GM23338 (cell line): ENCODE measurements at regions not wholly inside any gene's neighbourhood (a gene's known extent, or its start where the extent isn't known, plus 50 kb on each side); places are given as distances from the start of the nearest gene placed in this dataset.

ENCODE experiments used
- ATAC-seq: fragments of 200-7000 bp; cut with Tn5 transposase; 3 replicates; pipeline ENCODE4 v1.9.1; 2020
- DNase-seq: peaks from one replicate; pipeline ENCODE4 v3.0.0-alpha.2; 2015; ENCODE audit warnings: low spot score
- H2AFZ ChIP-seq: fragments of 200-600 bp; sonication (generic); 2 replicates; pipeline ENCODE4 v1.8.0; 2016; ENCODE audit warnings: antibody characterized with exemption, mild to moderate bottlenecking, moderate library complexity
- H3F3A ChIP-seq: fragments of 200-600 bp; sonication (generic); replicated peaks from 2 replicates; pipeline ENCODE4 v1.8.0; 2017; ENCODE audit warnings: antibody characterized with exemption, mixed run types, low read depth
- H3K27ac ChIP-seq: fragments of 200-600 bp; sonication (generic); 2 replicates; pipeline ENCODE4 v1.6.1; 2016; ENCODE audit warnings: low read depth
- H3K27me3 ChIP-seq: fragments of 200-600 bp; sonication (generic); 2 replicates; pipeline ENCODE4 v1.8.0; 2016; ENCODE audit warnings: mild to moderate bottlenecking, mixed run types, moderate library complexity; ENCODE audit not compliant: insufficient read depth
- H3K36me3 ChIP-seq: fragments of 200-600 bp; sonication (generic); 2 replicates; pipeline ENCODE4 v1.8.0; 2016; ENCODE audit warnings: mild to moderate bottlenecking; ENCODE audit not compliant: insufficient read depth
- H3K4me1 ChIP-seq: fragments of 200-600 bp; sonication (generic); 2 replicates; pipeline ENCODE4 v1.8.0; 2016; ENCODE audit warnings: mild to moderate bottlenecking, moderate library complexity; ENCODE audit not compliant: insufficient read depth
- H3K4me2 ChIP-seq: fragments of 200-600 bp; sonication (generic); 2 replicates; pipeline ENCODE4 v1.7.1; 2017; ENCODE audit warnings: mixed run types
- H3K4me3 ChIP-seq: fragments of 200-600 bp; sonication (generic); 2 replicates; pipeline ENCODE4 v1.6.1; 2016; ENCODE audit warnings: mixed run types
- H3K79me2 ChIP-seq: fragments of 200-600 bp; sonication (generic); replicated peaks from 2 replicates; pipeline ENCODE4 v1.8.0; 2017; ENCODE audit warnings: mild to moderate bottlenecking; ENCODE audit not compliant: insufficient read depth
- H3K9me2 ChIP-seq: fragments of 200-600 bp; sonication (generic); 2 replicates; pipeline ENCODE4 v1.8.0; 2017; ENCODE audit not compliant: insufficient read depth
- H4K20me1 ChIP-seq: fragments of 200-600 bp; sonication (generic); replicated peaks from 2 replicates; pipeline ENCODE4 v1.8.0; 2017; ENCODE audit warnings: mild to moderate bottlenecking; ENCODE audit not compliant: insufficient read depth
- H3K27ac Mint-ChIP-seq: 2 replicates; pipeline ENCODE4 v1.8.0; 2020; ENCODE audit warnings: inconsistent platforms, mild to moderate bottlenecking, moderate library complexity, mixed read lengths
- H3K27me3 Mint-ChIP-seq: 3 replicates; pipeline ENCODE4 v1.8.0; 2022; ENCODE audit warnings: low read depth, mild to moderate bottlenecking, moderate library complexity, mixed read lengths, inconsistent platforms; ENCODE audit not compliant: insufficient read depth, poor library complexity
- H3K36me3 Mint-ChIP-seq: 3 replicates; pipeline ENCODE4 v1.8.0; 2021; ENCODE audit warnings: low read depth, mild to moderate bottlenecking, inconsistent platforms, moderate library complexity, mixed read lengths
- H3K4me1 Mint-ChIP-seq: 3 replicates; pipeline ENCODE4 v1.8.0; 2020; ENCODE audit warnings: mild to moderate bottlenecking, inconsistent platforms, mixed read lengths
- H3K4me3 Mint-ChIP-seq: 3 replicates; pipeline ENCODE4 v1.8.0; 2021; ENCODE audit warnings: moderate library complexity, mild to moderate bottlenecking, inconsistent platforms, mixed read lengths
- H3K9me3 Mint-ChIP-seq: 3 replicates; pipeline ENCODE4 v1.8.0; 2020; ENCODE audit warnings: moderate library complexity, mild to moderate bottlenecking, inconsistent platforms, mixed read lengths
- CREB1 ChIP-seq: fragments of 250-450 bp; sonication (Bioruptor Pico); IDR thresholded peaks from 2 replicates; pipeline ENCODE4 v1.5.0; 2020; ENCODE audit warnings: low read depth, mild to moderate bottlenecking, moderate library complexity
- EZH2 ChIP-seq: fragments of 200-600 bp; sonication (generic); IDR thresholded peaks from one replicate; pipeline ENCODE4 v1.8.0; 2017; ENCODE audit warnings: antibody characterized with exemption, mild to moderate bottlenecking, low read depth; ENCODE audit not compliant: unreplicated experiment
- EZH2phosphoT487 ChIP-seq: fragments of 200-600 bp; sonication (generic); IDR thresholded peaks from one replicate; pipeline ENCODE4 v1.8.1; 2018; ENCODE audit warnings: antibody characterized with exemption; ENCODE audit not compliant: unreplicated experiment
- JUNB ChIP-seq: IDR thresholded peaks from one replicate; pipeline ENCODE4 v1.6.1; 2016; ENCODE audit warnings: antibody characterized with exemption; ENCODE audit not compliant: unreplicated experiment
- NANOG ChIP-seq: IDR thresholded peaks from 2 replicates; pipeline ENCODE4 v1.6.1; 2016; ENCODE audit warnings: antibody characterized with exemption, borderline replicate concordance
- POLR2AphosphoS5 ChIP-seq: IDR thresholded peaks from 2 replicates; pipeline ENCODE4 v1.6.1; 2016; ENCODE audit warnings: antibody characterized with exemption, low read depth
- STAT1 ChIP-seq: IDR thresholded peaks from one replicate; pipeline ENCODE4 v1.6.1; 2016; ENCODE audit warnings: antibody characterized with exemption; ENCODE audit not compliant: unreplicated experiment
- ZNF114 ChIP-seq: fragments of 250-450 bp; sonication (Bioruptor Pico); IDR thresholded peaks from 2 replicates; pipeline ENCODE4 v1.5.0; 2020; ENCODE audit warnings: mild to moderate bottlenecking, moderate library complexity
- ZNF331 ChIP-seq: fragments of 250-450 bp; sonication (Bioruptor Pico); IDR thresholded peaks from 2 replicates; pipeline ENCODE4 v1.5.0; 2020; ENCODE audit warnings: low read depth, mild to moderate bottlenecking, moderate library complexity
- TF ChIP-seq, protein P1 (sequence below): IDR thresholded peaks from 2 replicates; pipeline ENCODE4 v1.6.1; 2016; ENCODE audit warnings: antibody characterized with exemption
- TF ChIP-seq, protein P2 (sequence below): fragments of 250-450 bp; sonication (Bioruptor Pico); IDR thresholded peaks from 2 replicates; pipeline ENCODE4 v1.5.0; 2020; ENCODE audit warnings: mild to moderate bottlenecking, moderate library complexity
- TF ChIP-seq, protein P3 (sequence below): IDR thresholded peaks from one replicate; pipeline ENCODE4 v1.6.1; 2018; ENCODE audit warnings: antibody characterized with exemption; ENCODE audit not compliant: unreplicated experiment
- TF ChIP-seq, protein P4 (sequence below), 2 experiments: fragments of 200-600 bp in 1 of 2; sonication (generic) in 1 of 2; conservative IDR thresholded peaks; 2 replicates each; pipeline versions ENCODE4 v1.5.1 to v1.6.1; 2016 to 2017; ENCODE audit warnings: antibody characterized with exemption in 2 of 2, low read depth in 2 of 2, mild to moderate bottlenecking in 2 of 2, moderate library complexity in 1 of 2

DNA sequence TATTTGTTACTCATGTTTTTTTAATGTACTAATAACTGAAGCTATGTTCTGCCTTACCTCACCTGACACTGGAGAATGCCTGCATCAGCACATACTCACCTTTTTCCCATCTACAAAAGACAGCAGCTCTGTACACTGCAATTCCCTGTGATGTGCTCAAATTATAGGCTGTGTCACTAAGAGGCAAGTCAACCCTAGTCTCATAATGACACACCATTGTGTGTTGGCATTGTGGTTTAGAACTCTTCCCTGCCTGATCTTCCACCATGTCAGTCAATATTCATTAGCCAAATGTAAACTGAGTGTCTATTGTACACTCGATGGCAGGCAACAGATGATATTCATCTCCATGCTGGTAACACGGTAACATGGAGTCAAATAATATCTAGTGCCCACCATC, 332.1 kb upstream of the TCF4 start:
- Histone ChIP-seq H3F3A (no peaks in the 10 kb centered on the region), H3K36me3 (peaks cover 5% of the 10 kb centered on the region), H3K9me2 (peaks cover 14% of the 10 kb centered on the region), H3K27ac (no peak overlapping the region), H3K4me1 (no peaks in the 10 kb centered on the region), H3K79me2 (no peaks in the 10 kb centered on the region), H4K20me1 (no peaks in the 10 kb centered on the region), H3K4me3 (no peak overlapping the region), H3K4me2 (no peak overlapping the region), H3K27me3 (no peaks in the 10 kb centered on the region), H2AFZ (no peak overlapping the region)
- TF ChIP-seq NANOG (no peak), STAT1 (no peak), ZNF331 (CRISPR knock-in tag) (no peak), EZH2 (no peak), EZH2phosphoT487 (no peak), POLR2AphosphoS5 (no peak), CREB1 (CRISPR knock-in tag) (no peak), ZNF114 (CRISPR knock-in tag) (no peak), JUNB (no peak)
- TF ChIP-seq, protein P1, sequence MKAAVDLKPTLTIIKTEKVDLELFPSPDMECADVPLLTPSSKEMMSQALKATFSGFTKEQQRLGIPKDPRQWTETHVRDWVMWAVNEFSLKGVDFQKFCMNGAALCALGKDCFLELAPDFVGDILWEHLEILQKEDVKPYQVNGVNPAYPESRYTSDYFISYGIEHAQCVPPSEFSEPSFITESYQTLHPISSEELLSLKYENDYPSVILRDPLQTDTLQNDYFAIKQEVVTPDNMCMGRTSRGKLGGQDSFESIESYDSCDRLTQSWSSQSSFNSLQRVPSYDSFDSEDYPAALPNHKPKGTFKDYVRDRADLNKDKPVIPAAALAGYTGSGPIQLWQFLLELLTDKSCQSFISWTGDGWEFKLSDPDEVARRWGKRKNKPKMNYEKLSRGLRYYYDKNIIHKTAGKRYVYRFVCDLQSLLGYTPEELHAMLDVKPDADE = no peak
- TF ChIP-seq, protein P2, sequence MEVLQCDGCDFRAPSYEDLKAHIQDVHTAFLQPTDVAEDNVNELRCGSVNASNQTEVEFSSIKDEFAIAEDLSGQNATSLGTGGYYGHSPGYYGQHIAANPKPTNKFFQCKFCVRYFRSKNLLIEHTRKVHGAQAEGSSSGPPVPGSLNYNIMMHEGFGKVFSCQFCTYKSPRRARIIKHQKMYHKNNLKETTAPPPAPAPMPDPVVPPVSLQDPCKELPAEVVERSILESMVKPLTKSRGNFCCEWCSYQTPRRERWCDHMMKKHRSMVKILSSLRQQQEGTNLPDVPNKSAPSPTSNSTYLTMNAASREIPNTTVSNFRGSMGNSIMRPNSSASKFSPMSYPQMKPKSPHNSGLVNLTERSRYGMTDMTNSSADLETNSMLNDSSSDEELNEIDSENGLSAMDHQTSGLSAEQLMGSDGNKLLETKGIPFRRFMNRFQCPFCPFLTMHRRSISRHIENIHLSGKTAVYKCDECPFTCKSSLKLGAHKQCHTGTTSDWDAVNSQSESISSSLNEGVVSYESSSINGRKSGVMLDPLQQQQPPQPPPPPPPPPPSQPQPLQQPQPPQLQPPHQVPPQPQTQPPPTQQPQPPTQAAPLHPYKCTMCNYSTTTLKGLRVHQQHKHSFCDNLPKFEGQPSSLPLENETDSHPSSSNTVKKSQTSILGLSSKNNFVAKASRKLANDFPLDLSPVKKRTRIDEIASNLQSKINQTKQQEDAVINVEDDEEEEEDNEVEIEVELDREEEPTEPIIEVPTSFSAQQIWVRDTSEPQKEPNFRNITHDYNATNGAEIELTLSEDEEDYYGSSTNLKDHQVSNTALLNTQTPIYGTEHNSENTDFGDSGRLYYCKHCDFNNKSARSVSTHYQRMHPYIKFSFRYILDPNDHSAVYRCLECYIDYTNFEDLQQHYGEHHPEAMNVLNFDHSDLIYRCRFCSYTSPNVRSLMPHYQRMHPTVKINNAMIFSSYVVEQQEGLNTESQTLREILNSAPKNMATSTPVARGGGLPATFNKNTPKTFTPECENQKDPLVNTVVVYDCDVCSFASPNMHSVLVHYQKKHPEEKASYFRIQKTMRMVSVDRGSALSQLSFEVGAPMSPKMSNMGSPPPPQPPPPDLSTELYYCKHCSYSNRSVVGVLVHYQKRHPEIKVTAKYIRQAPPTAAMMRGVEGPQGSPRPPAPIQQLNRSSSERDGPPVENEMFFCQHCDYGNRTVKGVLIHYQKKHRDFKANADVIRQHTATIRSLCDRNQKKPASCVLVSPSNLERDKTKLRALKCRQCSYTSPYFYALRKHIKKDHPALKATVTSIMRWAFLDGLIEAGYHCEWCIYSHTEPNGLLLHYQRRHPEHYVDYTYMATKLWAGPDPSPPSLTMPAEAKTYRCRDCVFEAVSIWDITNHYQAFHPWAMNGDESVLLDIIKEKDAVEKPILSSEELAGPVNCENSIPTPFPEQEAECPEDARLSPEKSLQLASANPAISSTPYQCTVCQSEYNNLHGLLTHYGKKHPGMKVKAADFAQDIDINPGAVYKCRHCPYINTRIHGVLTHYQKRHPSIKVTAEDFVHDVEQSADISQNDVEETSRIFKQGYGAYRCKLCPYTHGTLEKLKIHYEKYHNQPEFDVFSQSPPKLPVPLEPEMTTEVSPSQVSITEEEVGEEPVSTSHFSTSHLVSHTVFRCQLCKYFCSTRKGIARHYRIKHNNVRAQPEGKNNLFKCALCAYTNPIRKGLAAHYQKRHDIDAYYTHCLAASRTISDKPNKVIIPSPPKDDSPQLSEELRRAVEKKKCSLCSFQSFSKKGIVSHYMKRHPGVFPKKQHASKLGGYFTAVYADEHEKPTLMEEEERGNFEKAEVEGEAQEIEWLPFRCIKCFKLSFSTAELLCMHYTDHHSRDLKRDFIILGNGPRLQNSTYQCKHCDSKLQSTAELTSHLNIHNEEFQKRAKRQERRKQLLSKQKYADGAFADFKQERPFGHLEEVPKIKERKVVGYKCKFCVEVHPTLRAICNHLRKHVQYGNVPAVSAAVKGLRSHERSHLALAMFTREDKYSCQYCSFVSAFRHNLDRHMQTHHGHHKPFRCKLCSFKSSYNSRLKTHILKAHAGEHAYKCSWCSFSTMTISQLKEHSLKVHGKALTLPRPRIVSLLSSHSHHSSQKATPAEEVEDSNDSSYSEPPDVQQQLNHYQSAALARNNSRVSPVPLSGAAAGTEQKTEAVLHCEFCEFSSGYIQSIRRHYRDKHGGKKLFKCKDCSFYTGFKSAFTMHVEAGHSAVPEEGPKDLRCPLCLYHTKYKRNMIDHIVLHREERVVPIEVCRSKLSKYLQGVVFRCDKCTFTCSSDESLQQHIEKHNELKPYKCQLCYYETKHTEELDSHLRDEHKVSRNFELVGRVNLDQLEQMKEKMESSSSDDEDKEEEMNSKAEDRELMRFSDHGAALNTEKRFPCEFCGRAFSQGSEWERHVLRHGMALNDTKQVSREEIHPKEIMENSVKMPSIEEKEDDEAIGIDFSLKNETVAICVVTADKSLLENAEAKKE = no peak
- TF ChIP-seq, protein P3, sequence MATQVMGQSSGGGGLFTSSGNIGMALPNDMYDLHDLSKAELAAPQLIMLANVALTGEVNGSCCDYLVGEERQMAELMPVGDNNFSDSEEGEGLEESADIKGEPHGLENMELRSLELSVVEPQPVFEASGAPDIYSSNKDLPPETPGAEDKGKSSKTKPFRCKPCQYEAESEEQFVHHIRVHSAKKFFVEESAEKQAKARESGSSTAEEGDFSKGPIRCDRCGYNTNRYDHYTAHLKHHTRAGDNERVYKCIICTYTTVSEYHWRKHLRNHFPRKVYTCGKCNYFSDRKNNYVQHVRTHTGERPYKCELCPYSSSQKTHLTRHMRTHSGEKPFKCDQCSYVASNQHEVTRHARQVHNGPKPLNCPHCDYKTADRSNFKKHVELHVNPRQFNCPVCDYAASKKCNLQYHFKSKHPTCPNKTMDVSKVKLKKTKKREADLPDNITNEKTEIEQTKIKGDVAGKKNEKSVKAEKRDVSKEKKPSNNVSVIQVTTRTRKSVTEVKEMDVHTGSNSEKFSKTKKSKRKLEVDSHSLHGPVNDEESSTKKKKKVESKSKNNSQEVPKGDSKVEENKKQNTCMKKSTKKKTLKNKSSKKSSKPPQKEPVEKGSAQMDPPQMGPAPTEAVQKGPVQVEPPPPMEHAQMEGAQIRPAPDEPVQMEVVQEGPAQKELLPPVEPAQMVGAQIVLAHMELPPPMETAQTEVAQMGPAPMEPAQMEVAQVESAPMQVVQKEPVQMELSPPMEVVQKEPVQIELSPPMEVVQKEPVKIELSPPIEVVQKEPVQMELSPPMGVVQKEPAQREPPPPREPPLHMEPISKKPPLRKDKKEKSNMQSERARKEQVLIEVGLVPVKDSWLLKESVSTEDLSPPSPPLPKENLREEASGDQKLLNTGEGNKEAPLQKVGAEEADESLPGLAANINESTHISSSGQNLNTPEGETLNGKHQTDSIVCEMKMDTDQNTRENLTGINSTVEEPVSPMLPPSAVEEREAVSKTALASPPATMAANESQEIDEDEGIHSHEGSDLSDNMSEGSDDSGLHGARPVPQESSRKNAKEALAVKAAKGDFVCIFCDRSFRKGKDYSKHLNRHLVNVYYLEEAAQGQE = no peak
- TF ChIP-seq, protein P4, sequence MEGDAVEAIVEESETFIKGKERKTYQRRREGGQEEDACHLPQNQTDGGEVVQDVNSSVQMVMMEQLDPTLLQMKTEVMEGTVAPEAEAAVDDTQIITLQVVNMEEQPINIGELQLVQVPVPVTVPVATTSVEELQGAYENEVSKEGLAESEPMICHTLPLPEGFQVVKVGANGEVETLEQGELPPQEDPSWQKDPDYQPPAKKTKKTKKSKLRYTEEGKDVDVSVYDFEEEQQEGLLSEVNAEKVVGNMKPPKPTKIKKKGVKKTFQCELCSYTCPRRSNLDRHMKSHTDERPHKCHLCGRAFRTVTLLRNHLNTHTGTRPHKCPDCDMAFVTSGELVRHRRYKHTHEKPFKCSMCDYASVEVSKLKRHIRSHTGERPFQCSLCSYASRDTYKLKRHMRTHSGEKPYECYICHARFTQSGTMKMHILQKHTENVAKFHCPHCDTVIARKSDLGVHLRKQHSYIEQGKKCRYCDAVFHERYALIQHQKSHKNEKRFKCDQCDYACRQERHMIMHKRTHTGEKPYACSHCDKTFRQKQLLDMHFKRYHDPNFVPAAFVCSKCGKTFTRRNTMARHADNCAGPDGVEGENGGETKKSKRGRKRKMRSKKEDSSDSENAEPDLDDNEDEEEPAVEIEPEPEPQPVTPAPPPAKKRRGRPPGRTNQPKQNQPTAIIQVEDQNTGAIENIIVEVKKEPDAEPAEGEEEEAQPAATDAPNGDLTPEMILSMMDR (conservative IDR thresholded peaks at IDR 0.05; ENCODE audit: low read depth in 2 of 2) = no peak
- no peak for ATAC-seq
- Mint-ChIP-seq H3K4me1 (no peaks in the 10 kb centered on the region; the same call in 2 of the 3 replicates), H3K27ac (no peak overlapping the region), H3K36me3 (peaks cover 17% of the 10 kb centered on the region), H3K4me3 (no peak overlapping the region), H3K27me3 (no peaks in the 10 kb centered on the region), H3K9me3 (peaks cover 27% of the 10 kb centered on the region)
- no peak for DNase-seq
